ENCODE measurements at regions not wholly inside any gene's neighbourhood (a gene's known extent, or its start where the extent isn't known, plus 50 kb on each side); places are given as distances from the start of the nearest gene placed in this dataset.

DNA sequence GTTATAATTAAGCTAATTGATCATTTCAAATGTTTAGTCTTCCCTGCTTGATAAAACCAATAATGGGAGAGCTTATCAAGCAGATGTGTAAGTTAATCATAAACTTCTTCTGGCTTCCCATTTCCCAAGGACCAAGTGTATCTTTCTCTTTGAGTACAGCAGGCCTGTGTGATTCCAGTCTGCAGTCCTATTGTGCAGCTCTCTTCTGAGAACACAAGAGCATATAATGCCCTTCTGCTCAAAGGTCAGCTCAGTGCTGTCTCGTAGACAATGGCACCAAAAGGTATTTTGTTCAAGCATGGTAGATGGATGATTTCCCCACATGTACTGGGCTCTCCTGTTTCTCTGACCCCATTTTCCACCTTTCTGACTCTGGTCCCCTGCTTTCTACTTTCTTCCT is 101.8 kb upstream of the DYRK2 start:
- TF ChIP-seq, protein P1, sequence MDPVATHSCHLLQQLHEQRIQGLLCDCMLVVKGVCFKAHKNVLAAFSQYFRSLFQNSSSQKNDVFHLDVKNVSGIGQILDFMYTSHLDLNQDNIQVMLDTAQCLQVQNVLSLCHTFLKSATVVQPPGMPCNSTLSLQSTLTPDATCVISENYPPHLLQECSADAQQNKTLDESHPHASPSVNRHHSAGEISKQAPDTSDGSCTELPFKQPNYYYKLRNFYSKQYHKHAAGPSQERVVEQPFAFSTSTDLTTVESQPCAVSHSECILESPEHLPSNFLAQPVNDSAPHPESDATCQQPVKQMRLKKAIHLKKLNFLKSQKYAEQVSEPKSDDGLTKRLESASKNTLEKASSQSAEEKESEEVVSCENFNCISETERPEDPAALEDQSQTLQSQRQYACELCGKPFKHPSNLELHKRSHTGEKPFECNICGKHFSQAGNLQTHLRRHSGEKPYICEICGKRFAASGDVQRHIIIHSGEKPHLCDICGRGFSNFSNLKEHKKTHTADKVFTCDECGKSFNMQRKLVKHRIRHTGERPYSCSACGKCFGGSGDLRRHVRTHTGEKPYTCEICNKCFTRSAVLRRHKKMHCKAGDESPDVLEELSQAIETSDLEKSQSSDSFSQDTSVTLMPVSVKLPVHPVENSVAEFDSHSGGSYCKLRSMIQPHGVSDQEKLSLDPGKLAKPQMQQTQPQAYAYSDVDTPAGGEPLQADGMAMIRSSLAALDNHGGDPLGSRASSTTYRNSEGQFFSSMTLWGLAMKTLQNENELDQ (CRISPR knock-in tag; IDR thresholded peaks at IDR 0.05; ENCODE audit: borderline replicate concordance), result no peak
- TF ChIP-seq ZNF274 (IDR thresholded peaks at IDR 0.05; ENCODE audit: borderline replicate concordance, low read depth, low read length), result no peak
- no peak for TF ChIP-seq BHLHE40 (IDR thresholded peaks at IDR 0.05; ENCODE audit: low read length)
- TF ChIP-seq SIN3A (IDR thresholded peaks at IDR 0.05; ENCODE audit: borderline replicate concordance in 2 of 2, control insufficient read depth in 1 of 2, low read depth in 2 of 2, low read length in 2 of 2), result no peak
- TF ChIP-seq ZNF124 (CRISPR knock-in tag; IDR thresholded peaks at IDR 0.05), result no peak
- no peak for TF ChIP-seq ZNF146 (CRISPR knock-in tag; IDR thresholded peaks at IDR 0.05; ENCODE audit: unreplicated experiment)
- TF ChIP-seq NRF1 (conservative IDR thresholded peaks at IDR 0.05 in 1 of 2, IDR thresholded peaks at IDR 0.05 in 1 of 2), result no peak
- no peak for TF ChIP-seq POLR2AphosphoS5 (IDR thresholded peaks at IDR 0.05; ENCODE audit: control insufficient read depth, insufficient read depth, low read depth, low read length)

Data from K562 (cell line).